Immature natural killer cell (primary cell): ENCODE measurements at regions not wholly inside any gene's neighbourhood (a gene's known extent, or its start where the extent isn't known, plus 50 kb on each side); places are given as distances from the start of the nearest gene placed in this dataset.
"Not testable (repeated sequence)": the region's sequence is repeated elsewhere in the genome, so short reads cannot be mapped to it uniquely, and the experiment has no call there.

Experiments
- DNase-seq, 3 donors: peaks; one replicate each; pipeline ENCODE4 v3.0.0; 2022; ENCODE audit warnings: mixed read lengths in 1 of 3
- H3K27ac Mint-ChIP-seq, 6 donors: one replicate each; pipeline ENCODE4 v1.8.0; 2020; ENCODE audit warnings: mixed read lengths in 6 of 6, mild to moderate bottlenecking in 5 of 6, inconsistent platforms in 4 of 6, moderate library complexity in 3 of 6
- H3K27me3 Mint-ChIP-seq, 3 donors: one replicate each; pipeline ENCODE4 v1.8.0; 2020 to 2021; ENCODE audit warnings: low read depth in 3 of 3, mild to moderate bottlenecking in 3 of 3, mixed read lengths in 3 of 3, moderate library complexity in 3 of 3, inconsistent platforms in 1 of 3
- H3K36me3 Mint-ChIP-seq, 3 donors: one replicate each; pipeline ENCODE4 v1.8.0; 2020; ENCODE audit warnings: mixed read lengths in 3 of 3, inconsistent platforms in 2 of 3, mild to moderate bottlenecking in 2 of 3
- H3K4me1 Mint-ChIP-seq, 2 donors: one replicate each; pipeline ENCODE4 v1.8.0; 2020; ENCODE audit warnings: inconsistent platforms in 2 of 2, mild to moderate bottlenecking in 2 of 2, mixed read lengths in 2 of 2, moderate library complexity in 1 of 2
- H3K4me3 Mint-ChIP-seq, 5 donors: one replicate each; pipeline ENCODE4 v1.8.0; 2020; ENCODE audit warnings: mild to moderate bottlenecking in 5 of 5, mixed read lengths in 5 of 5, inconsistent platforms in 3 of 5, moderate library complexity in 3 of 5
- H3K9me3 Mint-ChIP-seq, 6 donors: one replicate each; pipeline ENCODE4 v1.8.0; 2020; ENCODE audit warnings: mild to moderate bottlenecking in 6 of 6, mixed read lengths in 6 of 6, inconsistent platforms in 4 of 6, moderate library complexity in 3 of 6

DNA sequence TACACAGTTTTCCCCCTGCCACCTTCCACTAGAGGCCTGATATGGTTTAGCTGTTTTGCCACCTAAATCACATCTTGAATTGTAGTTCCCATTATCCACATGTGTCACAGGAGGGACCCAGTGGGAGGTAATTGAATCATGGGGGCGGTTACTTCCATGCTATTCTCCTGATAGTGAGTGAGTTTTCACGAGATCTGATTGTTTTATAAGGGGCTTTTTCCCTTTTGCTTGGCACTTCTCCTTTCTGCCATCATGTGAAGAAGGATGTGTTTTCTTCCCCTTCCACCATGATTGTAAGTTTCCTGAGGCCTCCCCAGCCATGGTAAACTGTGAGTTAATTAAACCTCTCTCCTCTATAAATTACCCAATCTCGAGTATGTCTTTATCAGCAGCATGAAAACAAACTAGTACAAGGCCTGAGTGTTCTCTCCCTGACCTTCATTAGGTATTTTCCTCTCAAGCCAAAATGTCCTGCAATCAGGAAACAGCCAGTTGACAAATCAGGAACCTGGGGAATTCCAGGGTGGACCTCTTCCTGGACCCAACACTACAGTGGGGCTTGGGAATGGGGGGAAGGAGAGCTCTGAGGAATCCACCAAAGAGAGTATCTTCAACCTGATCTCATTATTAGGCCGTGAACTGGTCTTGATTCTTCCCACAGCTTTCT, 129.9 kb downstream of the TXNL1 start:
- Mint-ChIP-seq H3K9me3 (peaks cover 0 to 3% (median 0%) of the 10 kb centered on the region in 6 donors), H3K27ac (no peak overlapping the region), H3K36me3 (no peaks in the 10 kb centered on the region)

GRCh38 chr18:56505971-56506370, 132.4 kb downstream of the TXNL1 start:
- Mint-ChIP-seq H3K4me1 (no peaks in the 10 kb centered on the region), H3K9me3 (peaks cover 0 to 3% (median 0%) of the 10 kb centered on the region in 6 donors), H3K27ac (no peak overlapping the region), H3K4me3 (no peak overlapping the region), H3K36me3 (no peaks in the 10 kb centered on the region), H3K27me3 (peaks cover 0 to 7% (median 1%) of the 10 kb centered on the region in 3 donors)
- DNase-seq, result no peak

More for the DNA sequence above, 129.9 kb downstream of the TXNL1 start:
- Mint-ChIP-seq H3K4me3 (no peak overlapping the region), H3K27me3 (peaks cover 0 to 7% (median 0%) of the 10 kb centered on the region in 3 donors), H3K4me1 (no peaks in the 10 kb centered on the region)
- no peak for DNase-seq

DNA sequence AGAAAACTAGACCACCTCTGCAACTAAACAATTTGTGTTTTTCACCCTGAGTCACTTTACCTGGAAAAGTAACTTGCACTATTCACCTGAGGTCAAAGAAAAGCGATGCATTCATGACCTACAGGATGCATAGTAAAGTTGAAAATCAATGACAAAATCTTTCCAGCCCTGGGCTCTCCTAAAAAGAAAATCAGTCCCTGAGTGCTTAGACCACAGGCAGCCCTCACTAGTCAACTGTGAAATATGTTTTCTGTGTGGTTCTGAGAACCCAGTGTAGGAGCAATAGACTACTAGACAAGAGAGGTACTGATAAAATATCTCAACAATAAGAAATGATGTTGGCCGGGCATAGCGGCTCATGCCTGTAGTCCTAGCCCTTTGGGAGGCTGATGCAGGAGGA, 133.1 kb downstream of the TXNL1 start:
- H3K4me1 Mint-ChIP-seq, result no peaks in the 10 kb centered on the region
- H3K4me3 Mint-ChIP-seq, result no peak overlapping the region
- DNase-seq, result no peak
- no peaks in the 10 kb centered on the region for H3K36me3 Mint-ChIP-seq
- peaks cover 0 to 3% (median 0%) of the 10 kb centered on the region in 6 donors for H3K9me3 Mint-ChIP-seq
- H3K27ac Mint-ChIP-seq, result no peak overlapping the region
- peaks cover 0 to 7% (median 1%) of the 10 kb centered on the region in 3 donors for H3K27me3 Mint-ChIP-seq

- no peak overlapping the region for H3K4me3 Mint-ChIP-seq
- peaks cover 0 to 3% (median 0%) of the 10 kb centered on the region in 6 donors for H3K9me3 Mint-ChIP-seq
- no peak for DNase-seq
- H3K27me3 Mint-ChIP-seq, result peaks cover 1 to 6% (median 3%) of the 10 kb centered on the region in 3 donors
- no peaks in the 10 kb centered on the region for H3K4me1 Mint-ChIP-seq
- H3K36me3 Mint-ChIP-seq, result no peaks in the 10 kb centered on the region
- no peak overlapping the region for H3K27ac Mint-ChIP-seq
Measured at GRCh38 chr18:56501896-56502295, 136.5 kb downstream of the TXNL1 start.

DNA sequence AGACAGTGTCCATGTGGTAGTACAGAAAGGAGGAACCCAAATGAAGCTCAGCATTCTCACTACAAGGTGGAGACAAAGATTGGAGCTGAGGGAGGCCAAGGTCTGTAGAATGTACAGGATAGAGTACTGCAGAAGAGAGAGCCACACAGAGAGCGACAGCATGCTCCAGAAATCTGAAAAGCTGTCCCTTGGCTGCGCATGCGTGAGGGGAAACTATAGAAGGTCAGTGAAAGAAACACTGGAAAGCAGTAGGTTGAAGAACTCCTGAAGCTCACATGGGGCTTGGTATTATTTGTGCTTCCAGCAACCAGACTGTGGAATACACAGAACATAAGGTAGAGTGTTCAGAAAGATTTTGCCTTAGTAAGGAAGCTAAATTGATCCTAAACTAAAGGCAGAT, 142.5 kb downstream of the TXNL1 start:
- DNase-seq, result no peak
- H3K4me1 Mint-ChIP-seq, result no peaks in the 10 kb centered on the region
- no peaks in the 10 kb centered on the region for H3K9me3 Mint-ChIP-seq
- no peaks in the 10 kb centered on the region for H3K36me3 Mint-ChIP-seq
- no peak overlapping the region for H3K4me3 Mint-ChIP-seq
- peaks cover 1 to 7% (median 3%) of the 10 kb centered on the region in 3 donors for H3K27me3 Mint-ChIP-seq
- no peak overlapping the region for H3K27ac Mint-ChIP-seq

GRCh38 chr18:56493531-56493930, 144.9 kb downstream of the TXNL1 start:
- no peak overlapping the region for H3K4me3 Mint-ChIP-seq
- DNase-seq, result no peak
- H3K36me3 Mint-ChIP-seq, result no peaks in the 10 kb centered on the region
- no peaks in the 10 kb centered on the region for H3K9me3 Mint-ChIP-seq
- H3K27ac Mint-ChIP-seq, result no peak overlapping the region
- H3K27me3 Mint-ChIP-seq, result peaks cover 2 to 7% (median 3%) of the 10 kb centered on the region in 3 donors
- no peaks in the 10 kb centered on the region for H3K4me1 Mint-ChIP-seq

GRCh38 chr18:56492136-56492535, 146.3 kb downstream of the TXNL1 start:
- no peak for DNase-seq
- H3K27me3 Mint-ChIP-seq, result peaks cover 2 to 4% (median 3%) of the 10 kb centered on the region in 3 donors
- no peak overlapping the region for H3K27ac Mint-ChIP-seq
- no peaks in the 10 kb centered on the region for H3K4me1 Mint-ChIP-seq
- H3K36me3 Mint-ChIP-seq, result no peaks in the 10 kb centered on the region
- H3K4me3 Mint-ChIP-seq, result no peak overlapping the region
- no peaks in the 10 kb centered on the region for H3K9me3 Mint-ChIP-seq

- H3K9me3 Mint-ChIP-seq, result no peaks in the 10 kb centered on the region
- H3K27ac Mint-ChIP-seq, result no peak overlapping the region
- H3K4me1 Mint-ChIP-seq, result no peaks in the 10 kb centered on the region
- no peak for DNase-seq
- no peak overlapping the region for H3K4me3 Mint-ChIP-seq
- peaks cover 2 to 4% (median 2%) of the 10 kb centered on the region in 3 donors for H3K27me3 Mint-ChIP-seq
- H3K36me3 Mint-ChIP-seq, result no peaks in the 10 kb centered on the region
Measured at GRCh38 chr18:56490942-56491341, 147.4 kb downstream of the TXNL1 start.

GRCh38 chr18:56489893-56490292, 148.5 kb downstream of the TXNL1 start:
- Mint-ChIP-seq H3K4me1 (no peaks in the 10 kb centered on the region), H3K9me3 (no peaks in the 10 kb centered on the region), H3K27me3 (peaks cover 0 to 2% (median 2%) of the 10 kb centered on the region in 3 donors), H3K27ac (no peak overlapping the region), H3K36me3 (no peaks in the 10 kb centered on the region), H3K4me3 (no peak overlapping the region)
- no peak for DNase-seq

- Mint-ChIP-seq H3K9me3 (no peaks in the 10 kb centered on the region), H3K4me3 (no peak overlapping the region), H3K36me3 (no peaks in the 10 kb centered on the region), H3K27me3 (peaks cover 0 to 2% (median 2%) of the 10 kb centered on the region in 3 donors), H3K27ac (no peak overlapping the region), H3K4me1 (no peaks in the 10 kb centered on the region)
- no peak for DNase-seq
Measured at GRCh38 chr18:56488739-56489138, 149.7 kb downstream of the TXNL1 start.

- DNase-seq, result no peak
- Mint-ChIP-seq H3K4me1 (no peaks in the 10 kb centered on the region), H3K4me3 (no peak overlapping the region), H3K27ac (no peak overlapping the region), H3K27me3 (peaks cover 0 to 2% (median 2%) of the 10 kb centered on the region in 3 donors), H3K9me3 (no peaks in the 10 kb centered on the region), H3K36me3 (no peaks in the 10 kb centered on the region)
Measured at GRCh38 chr18:56487801-56488200, 150.6 kb downstream of the TXNL1 start.

GRCh38 chr18:56483386-56483785, 155.0 kb downstream of the TXNL1 start:
- H3K4me1 Mint-ChIP-seq, result no peaks in the 10 kb centered on the region
- H3K27ac Mint-ChIP-seq, result no peak overlapping the region
- H3K9me3 Mint-ChIP-seq, result no peaks in the 10 kb centered on the region
- H3K27me3 Mint-ChIP-seq, result peaks cover 0 to 2% (median 2%) of the 10 kb centered on the region in 3 donors
- no peak overlapping the region for H3K4me3 Mint-ChIP-seq
- no peak for DNase-seq
- no peaks in the 10 kb centered on the region for H3K36me3 Mint-ChIP-seq

DNA sequence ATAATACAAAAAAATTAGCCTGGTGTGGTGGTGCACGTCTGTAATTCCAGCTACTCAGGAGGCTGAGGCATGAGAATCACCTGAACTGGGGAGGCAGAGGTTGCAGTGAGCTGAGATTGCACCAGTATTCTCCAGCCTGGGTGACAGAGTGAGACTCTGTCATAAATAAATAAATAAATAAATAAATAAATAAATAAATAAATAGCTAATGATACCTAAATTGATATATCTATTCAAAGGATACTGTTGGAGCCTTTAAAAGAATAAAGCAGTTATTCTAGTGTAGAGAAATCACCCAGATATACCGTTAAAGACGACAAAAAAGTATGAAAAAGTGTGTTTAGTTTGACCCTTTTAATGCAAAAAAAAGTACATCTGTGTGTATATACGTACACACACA, 155.6 kb downstream of the TXNL1 start:
- H3K27ac Mint-ChIP-seq, DNase-seq, H3K36me3 Mint-ChIP-seq, H3K9me3 Mint-ChIP-seq, H3K4me1 Mint-ChIP-seq, H3K4me3 Mint-ChIP-seq, H3K27me3 Mint-ChIP-seq: not testable (repeated sequence)

- H3K27ac Mint-ChIP-seq, result no peak overlapping the region
- no peaks in the 10 kb centered on the region for H3K9me3 Mint-ChIP-seq
- peaks cover 0 to 2% (median 2%) of the 10 kb centered on the region in 3 donors for H3K27me3 Mint-ChIP-seq
- no peak overlapping the region for H3K4me3 Mint-ChIP-seq
- no peaks in the 10 kb centered on the region for H3K36me3 Mint-ChIP-seq
- DNase-seq, result no peak
- H3K4me1 Mint-ChIP-seq, result no peaks in the 10 kb centered on the region
Measured at GRCh38 chr18:56481751-56482150, 156.6 kb downstream of the TXNL1 start.

GRCh38 chr18:56479841-56480240, 158.6 kb downstream of the TXNL1 start:
- Mint-ChIP-seq H3K9me3 (no peaks in the 10 kb centered on the region), H3K36me3 (no peaks in the 10 kb centered on the region), H3K4me1 (no peaks in the 10 kb centered on the region), H3K4me3 (no peak overlapping the region), H3K27ac (no peak overlapping the region), H3K27me3 (peaks cover 0 to 2% (median 2%) of the 10 kb centered on the region in 3 donors)
- no peak for DNase-seq
